ENCODE measurements at regions not wholly inside any gene's neighbourhood (a gene's known extent, or its start where the extent isn't known, plus 50 kb on each side); places are given as distances from the start of the nearest gene placed in this dataset.
"Not testable (repeated sequence)": the region's sequence is repeated elsewhere in the genome, so short reads cannot be mapped to it uniquely, and the experiment has no call there.

- POLR2A ChIA-PET: no interaction called here
- CTCF ChIA-PET: no interaction called here
These were observed 76.4 kb upstream of the ZNG1B start for GRCh38 chr2:113361051-113361450.

GRCh38 chr2:113357071-113357470 is 78.3 kb upstream of the PAX8 start:
- ChIA-PET CTCF (no interaction called here), POLR2A (no interaction called here)
- Histone ChIP-seq H3K27me3 (ENCODE audit: control insufficient read depth, insufficient read depth, low read length) (no peaks in the 10 kb centered on the region), H3K9me3 (ENCODE audit: control insufficient read depth, insufficient read depth, low read depth, low read length) (no peaks in the 10 kb centered on the region), H3K27ac (ENCODE audit: low read length) (no peak overlapping the region), H3K4me1 (ENCODE audit: control insufficient read depth, insufficient read depth, low read length) (no peaks in the 10 kb centered on the region), H3K36me3 (ENCODE audit: control insufficient read depth, insufficient read depth, low read length) (no peaks in the 10 kb centered on the region), H3K4me3 (ENCODE audit: low read depth in 2 of 2, low read length in 2 of 2) (no peak overlapping the region)
- in situ Hi-C loops (cut with HindIII; ENCODE audit: low pct_unique_long_range_greater_than_20kb, low sequenced_read_pairs) (no loop called here), intact Hi-C loops (cut with micrococcal nuclease; ENCODE audit: unreplicated experiment) (no loop called here)
- BruUV-seq (replicated peaks): no TSS peak
- TF ChIP-seq SIN3A (IDR thresholded peaks at IDR 0.05; ENCODE audit: borderline replicate concordance, insufficient read depth, low read depth, low read length) (no peak), CTCF (IDR thresholded peaks at IDR 0.05) (no peak)
- ATAC-seq: no peak
- DNase-seq (ENCODE audit: low read depth, low spot score): no peak

More at GRCh38 chr2:113361051-113361450, 76.4 kb upstream of the ZNG1B start:
- no peak for ATAC-seq
- no peak for DNase-seq (ENCODE audit: low read depth, low spot score)
- BruUV-seq (replicated peaks): no TSS peak
- H3K27me3 ChIP-seq (ENCODE audit: control insufficient read depth, insufficient read depth, low read length): no peaks in the 10 kb centered on the region
- in situ Hi-C loops (cut with HindIII; ENCODE audit: low pct_unique_long_range_greater_than_20kb, low sequenced_read_pairs) (no loop called here), intact Hi-C loops (cut with micrococcal nuclease; ENCODE audit: unreplicated experiment) (no loop called here)
- no peak overlapping the region for H3K4me3 ChIP-seq (ENCODE audit: low read depth in 2 of 2, low read length in 2 of 2)
- TF ChIP-seq REST (IDR thresholded peaks at IDR 0.05; ENCODE audit: insufficient read depth in 1 of 2, low read depth in 2 of 2, low read length in 1 of 2) (no peak), CTCF (IDR thresholded peaks at IDR 0.05) (no peak), POLR2AphosphoS5 (IDR thresholded peaks at IDR 0.05; ENCODE audit: low read depth, low read length) (no peak), TCF7L2 (IDR thresholded peaks at IDR 0.05; ENCODE audit: low read depth, low read length) (no peak), SIN3A (IDR thresholded peaks at IDR 0.05; ENCODE audit: borderline replicate concordance, insufficient read depth, low read depth, low read length) (no peak)
- no peak overlapping the region for H3K27ac ChIP-seq (ENCODE audit: low read length)
- no peaks in the 10 kb centered on the region for H3K36me3 ChIP-seq (ENCODE audit: control insufficient read depth, insufficient read depth, low read length)
- no peaks in the 10 kb centered on the region for H3K4me1 ChIP-seq (ENCODE audit: control insufficient read depth, insufficient read depth, low read length)
- no peaks in the 10 kb centered on the region for H3K9me3 ChIP-seq (ENCODE audit: control insufficient read depth, insufficient read depth, low read depth, low read length)

- H3K4me1 ChIP-seq (ENCODE audit: control insufficient read depth, insufficient read depth, low read length); POLR2A ChIA-PET; H3K4me3 ChIP-seq (ENCODE audit: low read depth in 2 of 2, low read length in 2 of 2); H3K9me3 ChIP-seq (ENCODE audit: control insufficient read depth, insufficient read depth, low read depth, low read length); H3K36me3 ChIP-seq (ENCODE audit: control insufficient read depth, insufficient read depth, low read length); CTCF ChIA-PET; H3K27me3 ChIP-seq (ENCODE audit: control insufficient read depth, insufficient read depth, low read length); ATAC-seq; in situ Hi-C loops (cut with HindIII; ENCODE audit: low pct_unique_long_range_greater_than_20kb, low sequenced_read_pairs); BruUV-seq (replicated peaks); H3K27ac ChIP-seq (ENCODE audit: low read length); DNase-seq (ENCODE audit: low read depth, low spot score); intact Hi-C loops (cut with micrococcal nuclease; ENCODE audit: unreplicated experiment): not testable (repeated sequence)
These were observed 77.6 kb upstream of the PAX8 start for GRCh38 chr2:113356284-113356683.

- H3K36me3 ChIP-seq (ENCODE audit: control insufficient read depth, insufficient read depth, low read length); POLR2A ChIA-PET; CTCF ChIA-PET; H3K9me3 ChIP-seq (ENCODE audit: control insufficient read depth, insufficient read depth, low read depth, low read length); intact Hi-C loops (cut with micrococcal nuclease; ENCODE audit: unreplicated experiment); BruUV-seq (replicated peaks); H3K27me3 ChIP-seq (ENCODE audit: control insufficient read depth, insufficient read depth, low read length); H3K4me3 ChIP-seq (ENCODE audit: low read depth in 2 of 2, low read length in 2 of 2); ATAC-seq; in situ Hi-C loops (cut with HindIII; ENCODE audit: low pct_unique_long_range_greater_than_20kb, low sequenced_read_pairs); H3K27ac ChIP-seq (ENCODE audit: low read length); H3K4me1 ChIP-seq (ENCODE audit: control insufficient read depth, insufficient read depth, low read length); DNase-seq (ENCODE audit: low read depth, low spot score): not testable (repeated sequence)
These were observed 76.8 kb upstream of the PAX8 start for GRCh38 chr2:113355339-113356015.

All from Panc1 (cell line).